Activated CD8-positive, alpha-beta memory T cell treated with anti-CD3 and anti-CD28 coated beads for 36 hours (primary cell): ENCODE measurements at regions not wholly inside any gene's neighbourhood (a gene's known extent, or its start where the extent isn't known, plus 50 kb on each side); places are given as distances from the start of the nearest gene placed in this dataset.
"Not testable (repeated sequence)": the region's sequence is repeated elsewhere in the genome, so short reads cannot be mapped to it uniquely, and the experiment has no call there.

Experiments used
- CTCF ChIA-PET: fragments of 350-600 bp; sonication (Branson Sonifier 250); formaldehyde crosslinking; loops from one replicate; lab custom pipeline; 2021; ENCODE audit warnings: antibody characterized with exemption; lab: Charles Lee
- POLR2A ChIA-PET: fragments of 350-600 bp; sonication (Branson Sonifier 250); formaldehyde crosslinking; loops from one replicate; lab custom pipeline; 2021; ENCODE audit warnings: antibody characterized with exemption; lab: Charles Lee

DNA sequence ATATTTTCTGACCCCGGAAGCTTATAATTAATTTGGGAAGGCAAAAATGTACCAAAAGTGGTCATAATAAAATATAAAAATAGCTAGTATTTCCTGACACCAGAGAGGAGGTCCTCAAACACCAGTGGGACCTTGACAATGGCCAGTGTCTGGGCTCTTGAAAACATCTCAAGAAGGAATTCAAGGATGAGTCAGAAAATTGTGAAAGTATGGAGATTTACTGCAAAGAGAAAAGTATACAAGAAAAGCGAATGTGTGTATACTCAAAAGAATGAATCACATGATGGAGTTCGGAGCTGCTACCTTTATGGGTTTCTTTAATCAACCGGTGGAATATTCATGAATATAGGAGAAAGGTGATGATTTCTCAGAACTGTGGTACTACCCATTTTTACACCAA lies 1709.0 kb upstream of the WWC1 start:
- ChIA-PET POLR2A (no interaction called here), CTCF (no interaction called here)

DNA sequence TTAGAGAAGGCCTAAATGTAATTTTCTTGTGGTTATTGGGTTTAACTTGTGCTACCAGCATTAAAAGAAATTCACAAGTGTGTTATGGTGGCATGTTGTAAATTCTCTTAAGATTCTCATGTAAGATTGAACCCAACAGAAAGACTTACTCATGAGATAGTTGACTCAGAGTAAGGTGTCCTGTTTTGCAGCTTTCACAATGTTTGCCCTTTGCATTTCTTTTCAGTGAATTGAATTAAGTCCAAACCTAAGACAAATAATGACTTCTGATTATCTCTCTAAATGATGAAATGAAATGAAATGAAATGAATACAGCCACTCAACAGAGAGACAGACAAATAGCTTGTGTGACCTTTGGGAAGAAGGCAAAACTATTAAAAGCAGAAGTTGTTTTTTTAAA lies 1696.9 kb upstream of the WWC1 start:
- CTCF ChIA-PET: no interaction called here
- POLR2A ChIA-PET: no interaction called here

DNA sequence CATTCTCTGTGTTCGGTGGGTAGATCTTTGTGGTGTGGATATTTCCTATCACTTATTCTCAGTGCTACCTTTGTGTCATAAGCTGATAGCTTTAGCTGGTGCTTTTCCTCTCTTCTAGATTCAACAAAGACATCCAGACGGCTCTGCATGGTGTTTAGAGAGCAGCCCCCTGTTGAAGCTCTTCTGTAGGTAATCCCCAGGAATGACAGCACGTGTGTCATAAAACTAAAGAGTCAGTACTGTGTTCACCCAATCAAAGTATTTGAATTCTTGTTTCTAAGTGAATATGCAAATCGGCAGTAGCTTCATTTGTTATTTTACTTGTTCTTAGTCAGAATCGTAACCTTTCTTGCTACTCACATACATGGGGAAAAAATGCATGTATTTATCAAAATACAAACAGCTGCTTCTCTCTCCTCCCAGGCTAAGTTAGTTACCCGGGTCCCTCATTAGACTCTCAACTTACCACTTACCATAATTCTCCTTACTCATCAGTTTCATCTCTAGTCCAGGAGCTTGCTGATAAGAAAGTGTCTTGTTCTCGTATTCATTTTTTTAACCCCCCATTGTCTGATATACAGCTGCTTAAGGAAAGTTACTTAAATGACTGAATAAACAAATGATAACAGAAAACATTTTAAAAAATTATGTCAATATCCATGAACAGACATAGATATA lies 1696.0 kb upstream of the WWC1 start:
- ChIA-PET CTCF (no interaction called here), POLR2A (no interaction called here)

DNA sequence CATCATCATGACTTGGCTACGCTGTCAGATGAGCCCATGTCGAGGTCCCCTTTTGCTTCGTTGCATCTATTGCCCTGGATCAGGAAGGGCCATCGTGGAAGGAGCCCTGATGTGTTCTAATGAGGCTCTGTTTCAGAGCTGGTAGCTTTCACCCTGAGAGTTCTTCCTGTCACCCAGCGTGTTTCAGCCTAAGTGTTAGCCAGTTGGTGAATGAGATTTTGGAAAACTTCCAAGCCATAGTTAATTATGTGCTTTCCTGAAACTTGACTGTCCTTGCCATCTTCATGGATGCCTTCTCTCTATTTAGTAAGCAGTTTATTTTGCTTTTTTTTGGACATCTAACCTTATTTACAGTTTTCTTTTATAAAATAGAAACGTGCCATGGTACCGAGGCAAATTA lies 1695.4 kb upstream of the WWC1 start:
- POLR2A ChIA-PET: no interaction called here
- CTCF ChIA-PET: no interaction called here

DNA sequence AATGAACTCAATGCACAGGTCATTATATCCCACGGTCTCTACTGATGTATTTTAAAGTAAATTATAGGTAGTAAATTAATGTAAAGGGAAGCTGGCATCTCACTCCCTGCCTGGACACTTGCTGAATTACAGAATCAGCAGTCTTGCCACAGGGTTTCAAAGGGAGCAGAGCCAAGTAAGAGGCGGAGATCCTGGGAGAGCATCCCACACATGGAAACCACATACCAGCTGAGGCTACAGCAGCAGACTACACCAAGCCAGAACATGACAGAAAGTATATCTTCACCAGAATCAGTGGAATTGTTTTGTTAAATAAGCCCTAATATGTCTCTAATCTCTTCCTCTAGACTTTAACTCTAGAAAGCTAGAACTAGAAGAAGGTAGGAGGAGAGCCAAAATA lies 1689.2 kb upstream of the WWC1 start:
- POLR2A ChIA-PET: no interaction called here
- CTCF ChIA-PET: no interaction called here

DNA sequence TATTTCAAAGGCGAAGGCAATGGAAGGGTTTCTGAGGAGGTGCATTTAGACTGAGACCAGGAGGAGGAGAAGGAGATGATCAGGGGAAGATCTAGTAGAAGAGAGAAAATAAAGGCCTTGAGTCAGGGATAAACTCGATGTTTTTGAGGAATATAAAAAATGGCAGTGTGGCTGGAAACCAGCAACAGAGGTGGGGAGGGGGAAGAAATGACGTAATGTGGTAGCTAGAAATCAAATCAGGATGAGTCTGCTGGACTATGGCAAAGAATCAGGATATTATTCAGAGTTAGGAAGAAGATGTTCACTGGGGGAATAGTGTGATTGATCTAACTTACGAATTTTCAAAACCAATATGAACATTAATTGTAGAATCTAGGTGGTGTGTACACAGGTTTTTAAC lies 1673.9 kb upstream of the WWC1 start:
- POLR2A ChIA-PET: no interaction called here
- CTCF ChIA-PET: no interaction called here

DNA sequence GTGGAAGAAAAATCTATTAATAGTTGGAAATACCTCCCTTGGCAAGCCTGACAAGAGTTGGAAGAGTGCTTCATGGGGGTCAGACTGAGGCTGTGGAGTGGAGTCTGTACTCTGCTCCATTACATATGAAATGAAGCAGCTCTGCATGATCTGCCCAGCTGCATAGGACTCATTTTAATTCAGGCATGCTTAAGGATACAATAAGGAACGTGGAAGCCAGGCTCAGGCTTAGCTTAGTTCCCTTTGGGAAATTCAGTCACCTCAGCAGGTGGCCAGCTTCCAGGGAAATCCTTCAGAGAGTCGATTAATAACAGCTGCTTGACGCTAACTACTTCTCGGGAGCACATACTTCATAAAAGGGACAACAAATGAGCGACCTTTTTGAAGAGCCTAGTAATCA lies 1672.9 kb upstream of the WWC1 start:
- POLR2A ChIA-PET: no interaction called here

DNA sequence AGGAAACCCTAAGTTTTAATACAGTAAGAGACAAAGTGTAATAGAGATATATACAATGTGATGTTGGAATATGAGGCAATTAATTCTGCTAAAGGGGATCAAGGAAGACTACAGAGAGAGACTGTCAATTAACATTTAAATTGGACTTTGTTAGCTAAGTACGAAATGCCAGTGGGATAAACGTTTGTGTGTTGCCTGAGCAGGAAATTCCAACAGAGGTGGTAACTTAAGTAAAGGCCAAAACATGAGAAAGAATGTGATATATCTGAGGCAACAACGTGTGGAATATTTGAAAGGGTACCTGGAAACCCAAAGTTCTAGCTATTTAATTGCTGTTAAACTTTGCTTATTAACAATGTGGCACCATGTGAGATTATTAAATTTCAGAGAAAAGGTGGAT lies 1666.9 kb upstream of the WWC1 start:
- CTCF ChIA-PET: no interaction called here
- POLR2A ChIA-PET: no interaction called here

More for the DNA sequence above, 1672.9 kb upstream of the WWC1 start:
- CTCF ChIA-PET: no interaction called here

DNA sequence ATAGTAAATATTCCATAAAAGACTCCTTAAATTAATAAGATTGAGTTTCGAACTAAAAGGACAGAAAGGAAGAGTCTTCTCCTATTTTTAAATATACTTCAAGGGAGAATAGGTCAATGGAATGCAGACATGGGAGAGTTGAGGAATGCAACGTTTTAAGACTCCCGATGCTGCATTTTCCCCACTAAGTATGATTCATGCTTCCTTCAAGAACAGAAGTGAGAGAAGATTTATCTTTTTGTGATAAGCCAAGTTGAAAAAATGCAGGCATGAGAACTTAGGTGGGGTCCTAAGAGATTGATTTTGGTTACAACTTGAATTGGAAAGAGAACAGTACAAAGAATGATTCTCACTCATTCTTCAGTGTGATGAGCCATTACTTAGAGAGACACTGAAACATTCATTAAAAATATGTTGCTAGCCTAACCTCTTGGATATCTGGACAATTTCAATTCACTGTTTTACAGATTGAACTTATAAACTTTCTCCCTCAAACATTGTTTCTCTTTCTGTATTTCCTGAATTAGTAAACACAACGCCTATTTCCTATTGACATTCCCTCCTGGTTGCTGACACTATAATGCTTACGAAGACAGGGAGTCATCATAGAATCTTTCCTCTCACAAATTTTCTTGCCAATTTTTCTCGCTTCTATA lies 1666.1 kb upstream of the WWC1 start:
- CTCF ChIA-PET: no interaction called here
- POLR2A ChIA-PET: no interaction called here

DNA sequence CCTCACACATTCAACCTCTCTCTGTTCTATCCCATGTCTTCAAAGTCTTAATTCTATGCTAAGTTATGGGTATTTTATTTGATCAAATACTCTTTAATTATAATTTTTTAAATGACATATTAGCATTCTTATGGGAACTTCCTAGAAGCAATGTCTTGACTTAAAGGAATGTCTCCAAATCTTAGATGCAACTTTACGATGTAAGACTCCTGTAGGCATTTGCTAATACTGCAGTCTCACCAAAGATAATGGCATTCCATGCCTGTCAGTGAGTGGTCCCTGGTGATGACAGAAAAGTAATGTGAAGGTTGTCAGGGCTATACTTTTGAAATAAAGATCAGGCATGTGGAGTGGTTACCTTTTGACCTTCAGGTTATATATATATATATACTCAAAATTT lies 1654.2 kb upstream of the WWC1 start:
- CTCF ChIA-PET: no interaction called here
- POLR2A ChIA-PET: no interaction called here

DNA sequence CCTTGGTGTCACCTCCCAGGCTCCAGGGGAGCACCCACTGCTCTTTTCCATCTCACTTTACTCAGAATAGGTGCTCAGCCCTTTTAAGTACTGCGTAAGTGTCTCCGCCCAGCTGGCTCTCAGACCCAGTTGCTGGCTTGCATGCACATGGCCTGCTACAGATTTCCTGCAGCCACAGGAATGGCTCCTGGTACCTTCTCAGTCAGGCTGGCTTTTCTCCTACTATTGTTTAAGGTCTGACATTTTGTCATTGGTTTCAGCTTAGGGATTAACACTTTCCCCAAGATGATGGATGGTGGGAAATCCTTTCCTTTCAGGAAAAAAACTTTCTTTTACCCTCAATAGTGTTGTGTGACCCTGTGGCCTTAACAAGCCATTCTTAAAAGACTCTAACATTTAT lies 1652.3 kb upstream of the WWC1 start:
- ChIA-PET CTCF (no interaction called here), POLR2A (no interaction called here)

DNA sequence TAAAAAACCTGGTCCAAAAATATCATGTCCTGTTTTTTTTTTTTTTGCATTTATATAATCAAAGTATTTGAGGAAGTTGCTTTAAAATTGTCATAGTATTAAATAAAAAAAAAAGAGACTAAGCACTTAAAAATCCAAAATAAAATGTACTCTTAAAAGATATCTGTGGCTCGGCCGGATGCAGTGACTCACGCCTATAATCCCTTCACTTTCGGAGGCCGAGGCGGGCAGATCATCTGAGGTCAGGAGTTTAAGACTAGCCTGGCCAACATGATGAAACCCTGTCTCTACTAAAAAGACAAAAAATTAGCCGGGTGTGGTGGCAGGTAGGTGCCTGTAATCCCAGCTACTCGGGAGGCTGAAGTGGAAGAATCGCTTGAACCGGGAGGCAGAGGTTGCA lies 1651.3 kb upstream of the WWC1 start:
- POLR2A ChIA-PET, CTCF ChIA-PET: not testable (repeated sequence)

DNA sequence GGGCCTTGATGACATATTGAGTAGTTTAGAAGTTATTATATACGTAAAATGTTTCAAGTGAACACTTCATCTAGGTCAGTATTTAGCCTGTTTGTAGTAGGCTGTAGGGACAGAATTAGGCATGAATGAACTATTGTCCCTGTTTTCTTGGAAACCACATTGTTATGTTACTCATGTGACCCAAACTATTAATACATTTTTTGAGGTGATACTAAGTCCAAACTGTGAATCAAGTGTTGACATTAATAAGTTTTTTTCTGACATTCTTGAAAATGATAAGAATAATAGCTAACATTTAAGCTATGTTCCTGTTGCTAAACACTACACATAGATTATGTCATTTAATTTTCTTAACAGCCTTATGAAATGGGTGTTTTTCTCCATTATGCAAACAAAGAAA lies 1642.7 kb upstream of the WWC1 start:
- POLR2A ChIA-PET: no interaction called here
- CTCF ChIA-PET: no interaction called here

DNA sequence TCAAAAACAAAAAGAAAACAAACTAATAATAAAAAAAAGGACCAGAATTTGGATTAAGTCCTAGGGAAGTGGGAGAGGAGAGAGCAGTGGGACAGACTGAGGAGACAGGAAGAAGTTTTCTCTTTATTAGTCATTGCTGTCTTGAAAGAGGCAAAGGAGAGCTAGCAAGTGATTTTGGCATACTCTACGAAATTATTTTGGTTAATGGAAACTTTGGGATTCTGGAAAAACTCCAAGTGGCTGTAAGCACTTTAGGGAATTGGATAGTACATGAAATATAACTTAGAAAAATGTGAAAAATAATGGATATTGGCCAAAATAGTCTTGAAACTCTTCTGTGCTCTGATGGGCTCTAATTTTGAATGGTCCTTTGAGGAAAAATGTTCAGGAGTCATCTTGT lies 1641.8 kb upstream of the WWC1 start:
- ChIA-PET POLR2A (no interaction called here), CTCF (no interaction called here)

DNA sequence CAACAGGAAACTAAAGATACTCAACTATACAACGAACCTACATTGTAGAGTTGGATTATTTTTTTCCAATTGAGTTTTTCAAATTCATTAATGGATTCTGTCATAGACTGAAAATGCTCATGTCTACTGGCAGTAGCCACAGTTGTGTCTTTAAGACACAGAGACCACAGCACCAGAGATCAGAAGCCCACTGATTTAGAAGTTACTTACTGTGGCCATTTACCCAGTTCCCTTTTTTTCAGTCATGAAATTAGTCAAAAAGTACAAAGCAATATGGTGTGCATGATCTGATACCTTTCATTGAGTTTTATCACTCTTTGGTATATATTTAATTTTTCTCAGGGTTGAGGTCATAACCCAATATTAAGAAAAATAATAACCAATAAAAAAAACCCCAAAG lies 1640.2 kb upstream of the WWC1 start:
- ChIA-PET CTCF (no interaction called here), POLR2A (no interaction called here)

DNA sequence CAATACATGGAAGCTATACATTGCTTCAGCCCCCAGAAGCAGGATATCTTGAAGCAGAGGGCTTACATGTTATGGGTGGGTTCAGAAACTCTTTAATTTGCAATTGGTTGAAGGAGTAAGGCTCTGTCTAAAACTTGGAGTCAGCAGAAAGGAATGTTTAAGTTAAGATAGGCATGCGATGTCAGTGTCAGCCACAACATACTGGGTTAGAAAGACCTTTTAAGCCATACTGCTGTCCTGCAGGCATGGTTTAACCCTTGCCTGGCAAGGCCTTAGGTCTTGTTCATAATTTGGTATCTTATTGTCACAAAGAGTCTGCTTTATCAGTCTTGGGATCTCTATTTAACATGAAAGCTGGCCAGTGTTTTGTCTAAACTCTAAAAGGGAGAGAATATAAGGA lies 1619.6 kb upstream of the WWC1 start:
- POLR2A ChIA-PET: no interaction called here
- CTCF ChIA-PET: no interaction called here

DNA sequence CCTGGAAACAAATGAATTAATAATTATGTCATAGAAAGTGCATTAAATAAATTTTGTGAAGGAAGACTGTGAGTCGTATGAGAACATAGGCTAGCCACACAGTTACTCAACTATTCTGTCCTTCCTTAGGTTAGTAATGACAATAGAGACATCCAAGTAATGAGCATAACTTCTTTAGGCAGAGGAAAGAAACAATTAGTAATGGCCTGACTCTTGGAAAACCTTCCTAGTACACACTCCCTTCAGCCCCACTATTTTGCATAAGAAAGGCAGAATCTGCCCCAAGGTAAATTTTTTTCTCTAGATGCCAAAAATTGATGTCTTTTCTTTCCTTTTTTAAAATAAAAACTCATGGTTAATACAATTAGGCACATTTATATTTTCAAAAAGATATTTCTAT lies 1619.0 kb upstream of the WWC1 start:
- POLR2A ChIA-PET: no interaction called here
- CTCF ChIA-PET: no interaction called here

DNA sequence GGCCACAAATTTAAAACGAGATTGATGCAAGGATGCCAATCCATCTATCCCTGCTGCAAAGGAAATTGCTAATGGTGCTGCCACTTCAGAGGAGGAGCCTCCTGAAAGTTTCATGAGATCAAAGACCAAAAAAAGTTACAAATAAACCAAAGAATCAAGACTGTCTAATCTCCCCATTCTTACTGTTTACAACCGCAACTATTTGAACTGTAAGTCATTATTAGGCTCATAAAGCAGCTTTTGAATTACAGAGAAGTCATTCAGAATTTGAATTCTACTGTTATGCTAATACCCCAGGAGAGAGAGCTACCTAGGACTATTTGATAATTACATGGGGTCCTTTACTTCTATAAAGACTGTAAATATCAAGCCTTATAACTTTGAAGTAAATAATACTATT lies 1613.6 kb upstream of the WWC1 start:
- POLR2A ChIA-PET: no interaction called here
- CTCF ChIA-PET: no interaction called here

DNA sequence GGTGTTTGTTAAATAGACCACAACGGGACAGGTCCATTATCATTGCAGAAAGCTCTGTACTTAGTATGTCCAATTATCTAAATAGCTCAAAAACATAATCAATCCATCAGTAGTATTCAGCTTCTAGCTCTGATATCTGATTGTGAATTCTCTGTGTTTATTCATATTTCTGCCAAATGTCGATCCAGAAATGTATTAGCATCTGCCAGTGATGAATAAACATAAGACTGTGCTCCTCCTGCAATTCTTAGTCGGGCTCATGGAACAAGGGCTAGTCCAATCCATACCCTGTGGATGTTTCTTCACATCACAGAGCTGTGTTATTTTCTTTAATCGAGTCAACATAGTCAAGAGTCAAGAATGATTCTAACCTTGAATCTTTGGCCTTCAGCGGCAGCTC lies 1612.1 kb upstream of the WWC1 start:
- POLR2A ChIA-PET: no interaction called here
- CTCF ChIA-PET: no interaction called here

DNA sequence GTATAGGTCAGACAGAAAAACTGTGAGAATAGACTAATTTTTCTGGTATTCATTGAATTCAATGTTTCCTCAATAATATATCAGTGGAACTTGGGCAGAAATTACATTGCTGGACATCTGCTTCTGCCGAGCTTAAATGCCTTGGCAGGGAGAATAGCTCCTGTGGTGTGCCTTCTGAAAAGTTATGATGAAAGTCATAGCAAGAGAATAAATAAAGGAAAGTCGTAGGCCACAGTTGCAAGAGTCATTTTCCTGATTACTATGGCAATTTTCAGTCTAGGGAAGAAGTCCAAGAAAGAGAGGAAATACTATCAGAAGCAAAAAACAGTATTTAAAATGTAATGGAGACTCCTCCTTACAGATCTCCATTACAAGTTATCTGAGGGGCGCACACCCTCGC lies 1596.1 kb upstream of the WWC1 start:
- ChIA-PET CTCF (no interaction called here), POLR2A (no interaction called here)

DNA sequence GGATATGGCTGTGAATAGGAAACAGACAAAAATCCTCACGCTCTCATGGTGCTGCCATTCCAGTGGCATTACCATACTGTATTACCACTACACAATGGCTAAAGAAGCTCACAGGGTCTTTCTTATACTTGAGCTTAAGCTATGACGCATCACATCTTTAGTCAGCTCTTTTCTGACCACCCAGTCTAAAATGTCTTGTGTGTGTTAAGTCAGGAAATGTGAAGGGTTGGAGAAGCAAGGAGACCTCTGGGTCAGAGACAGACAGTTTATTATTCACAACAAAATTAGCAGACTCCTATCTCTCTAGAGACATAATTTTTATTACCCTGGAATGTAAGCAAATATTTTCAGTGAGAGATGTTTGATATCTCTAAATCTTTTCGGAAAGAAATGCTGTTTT lies 1583.2 kb upstream of the WWC1 start:
- POLR2A ChIA-PET: no interaction called here
- CTCF ChIA-PET: no interaction called here

DNA sequence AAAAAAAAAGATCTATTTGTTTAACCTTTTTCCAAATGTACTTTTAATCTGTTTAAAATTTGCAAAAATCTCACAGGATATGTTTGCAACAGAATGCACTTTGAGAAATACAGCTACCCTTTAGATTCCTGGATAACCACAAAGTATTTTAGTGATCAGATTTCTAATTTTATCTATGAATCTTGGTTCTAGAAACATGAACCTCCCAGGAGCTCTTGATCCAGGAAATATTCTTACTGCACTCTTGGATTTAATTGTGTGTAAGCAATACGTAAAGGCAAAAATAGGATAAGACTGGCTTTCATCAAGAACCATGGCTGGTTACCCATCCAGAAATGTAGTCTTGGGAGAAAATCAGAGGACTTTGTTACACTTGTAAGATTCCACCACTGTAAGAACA lies 1581.8 kb upstream of the WWC1 start:
- ChIA-PET POLR2A (no interaction called here), CTCF (no interaction called here)
